ENCODE measurements at regions not wholly inside any gene's neighbourhood (a gene's known extent, or its start where the extent isn't known, plus 50 kb on each side); places are given as distances from the start of the nearest gene placed in this dataset.
"Not testable (repeated sequence)": the region's sequence is repeated elsewhere in the genome, so short reads cannot be mapped to it uniquely, and the experiment has no call there.

DNA sequence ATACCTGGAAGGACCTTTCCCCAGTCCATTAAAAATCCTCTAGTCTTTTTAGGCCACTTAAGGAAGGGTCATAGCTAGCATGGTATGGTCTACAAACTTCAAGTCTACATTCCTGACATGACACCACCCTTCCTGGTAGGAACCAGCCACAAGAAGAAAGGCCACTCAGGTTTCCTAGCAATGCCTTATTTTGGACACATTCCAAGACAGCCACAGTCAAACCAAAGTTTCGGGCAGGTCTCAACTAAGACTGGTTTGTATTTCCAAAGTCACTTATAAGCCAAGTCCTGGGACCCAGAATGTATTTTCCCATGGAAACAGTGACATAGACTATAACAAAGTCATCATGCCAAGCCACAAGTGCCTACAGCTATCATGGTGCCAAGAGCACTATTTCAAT is 50.6 kb upstream of the SLC44A3 start:
- no peak overlapping the region for H3K4me3 ChIP-seq (ENCODE audit: low read depth, low read length)
- TF ChIP-seq, protein P1, sequence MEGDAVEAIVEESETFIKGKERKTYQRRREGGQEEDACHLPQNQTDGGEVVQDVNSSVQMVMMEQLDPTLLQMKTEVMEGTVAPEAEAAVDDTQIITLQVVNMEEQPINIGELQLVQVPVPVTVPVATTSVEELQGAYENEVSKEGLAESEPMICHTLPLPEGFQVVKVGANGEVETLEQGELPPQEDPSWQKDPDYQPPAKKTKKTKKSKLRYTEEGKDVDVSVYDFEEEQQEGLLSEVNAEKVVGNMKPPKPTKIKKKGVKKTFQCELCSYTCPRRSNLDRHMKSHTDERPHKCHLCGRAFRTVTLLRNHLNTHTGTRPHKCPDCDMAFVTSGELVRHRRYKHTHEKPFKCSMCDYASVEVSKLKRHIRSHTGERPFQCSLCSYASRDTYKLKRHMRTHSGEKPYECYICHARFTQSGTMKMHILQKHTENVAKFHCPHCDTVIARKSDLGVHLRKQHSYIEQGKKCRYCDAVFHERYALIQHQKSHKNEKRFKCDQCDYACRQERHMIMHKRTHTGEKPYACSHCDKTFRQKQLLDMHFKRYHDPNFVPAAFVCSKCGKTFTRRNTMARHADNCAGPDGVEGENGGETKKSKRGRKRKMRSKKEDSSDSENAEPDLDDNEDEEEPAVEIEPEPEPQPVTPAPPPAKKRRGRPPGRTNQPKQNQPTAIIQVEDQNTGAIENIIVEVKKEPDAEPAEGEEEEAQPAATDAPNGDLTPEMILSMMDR (IDR thresholded peaks at IDR 0.05; ENCODE audit: insufficient read depth, low read length, severe bottlenecking) = no peak
- H3K27me3 ChIP-seq (ENCODE audit: control insufficient read depth, insufficient read depth, low read length) = no peaks in the 10 kb centered on the region
- no peaks in the 10 kb centered on the region for H3K36me3 ChIP-seq (ENCODE audit: control insufficient read depth, insufficient read depth, low read length)
- DNase-seq (ENCODE audit: low read depth) (peak; percentile 77), FAIRE-seq (no peak)

DNA sequence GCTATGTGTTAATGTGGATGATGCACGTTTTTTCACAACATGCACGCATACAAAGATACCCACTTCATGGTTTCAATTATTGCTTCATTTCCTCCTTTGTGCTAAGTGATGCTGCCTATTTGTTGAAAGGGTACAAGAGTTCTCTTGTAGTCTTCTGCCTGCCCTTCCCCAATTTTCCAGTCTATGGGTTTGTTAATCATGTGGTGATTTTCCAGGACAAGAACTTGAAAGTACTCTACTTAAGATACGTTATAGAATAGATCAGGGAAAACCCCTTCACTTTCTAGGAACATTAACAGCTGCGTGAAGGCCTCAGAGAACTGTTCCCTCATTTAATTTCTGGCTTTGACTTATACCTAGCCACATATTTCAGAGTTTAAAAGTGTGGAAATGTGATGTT is 52.1 kb upstream of the SLC44A3 start:
- FAIRE-seq = no peak
- no peaks in the 10 kb centered on the region for H3K27me3 ChIP-seq (ENCODE audit: control insufficient read depth, insufficient read depth, low read length)
- H3K36me3 ChIP-seq (ENCODE audit: control insufficient read depth, insufficient read depth, low read length) = no peaks in the 10 kb centered on the region
- no peak overlapping the region for H3K4me3 ChIP-seq (ENCODE audit: low read depth, low read length)
- TF ChIP-seq, protein P1 (IDR thresholded peaks at IDR 0.05; ENCODE audit: insufficient read depth, low read length, severe bottlenecking) = no peak
- no peak for DNase-seq (ENCODE audit: low read depth)

DNA sequence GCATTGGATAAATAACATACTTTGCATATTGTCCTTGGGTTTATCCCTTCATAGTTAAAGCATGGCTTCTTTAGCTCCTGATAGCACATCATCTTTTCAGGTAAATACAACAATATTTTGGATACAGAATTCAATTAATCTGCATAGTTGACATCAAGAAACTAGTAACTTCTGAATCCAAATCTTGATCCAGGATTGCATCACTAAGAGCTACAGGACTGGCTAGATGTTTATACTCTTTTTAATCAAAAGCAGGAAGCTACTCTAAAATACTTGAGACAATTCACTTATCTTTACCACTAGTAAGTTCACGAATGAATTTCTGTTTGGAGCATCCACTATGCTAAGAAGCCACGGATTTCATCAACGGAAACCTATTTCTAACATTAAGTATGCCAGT is 54.2 kb upstream of the SLC44A3 start:
- TF ChIP-seq, protein P1 (IDR thresholded peaks at IDR 0.05; ENCODE audit: insufficient read depth, low read length, severe bottlenecking) = no peak
- FAIRE-seq (no peak), DNase-seq (ENCODE audit: low read depth) (no peak)

DNA sequence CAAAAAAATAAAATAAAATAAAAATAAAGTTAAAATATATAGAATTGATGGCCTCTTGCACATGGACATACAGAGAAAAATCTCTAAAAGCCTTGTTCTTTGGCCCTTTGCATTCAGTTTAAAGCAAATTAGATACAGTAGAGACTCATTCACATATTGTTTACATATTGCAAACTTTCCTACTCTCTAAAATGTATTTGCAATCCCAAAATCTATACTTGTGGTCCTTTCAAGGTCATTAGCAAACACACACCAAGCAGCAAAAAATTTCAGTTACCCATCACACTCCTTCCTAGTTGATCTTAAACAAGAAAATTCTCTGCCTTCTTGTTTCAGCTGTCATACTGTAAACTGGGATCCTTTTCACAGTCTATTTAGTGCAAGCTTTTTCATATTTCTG is 61.0 kb upstream of the SLC44A3 start:
- no peaks in the 10 kb centered on the region for H3K27me3 ChIP-seq (ENCODE audit: control insufficient read depth, insufficient read depth, low read length)
- FAIRE-seq = no peak
- H3K36me3 ChIP-seq (ENCODE audit: control insufficient read depth, insufficient read depth, low read length) = no peaks in the 10 kb centered on the region
- H3K4me3 ChIP-seq (ENCODE audit: low read depth, low read length) = no peak overlapping the region
- TF ChIP-seq, protein P1 (IDR thresholded peaks at IDR 0.05; ENCODE audit: insufficient read depth, low read length, severe bottlenecking) = no peak
- DNase-seq (ENCODE audit: low read depth) = no peak

More for the DNA sequence above, 54.2 kb upstream of the SLC44A3 start:
- Histone ChIP-seq H3K4me3 (ENCODE audit: low read depth, low read length) (no peak overlapping the region), H3K27me3 (ENCODE audit: control insufficient read depth, insufficient read depth, low read length) (no peaks in the 10 kb centered on the region), H3K36me3 (ENCODE audit: control insufficient read depth, insufficient read depth, low read length) (no peaks in the 10 kb centered on the region)

DNA sequence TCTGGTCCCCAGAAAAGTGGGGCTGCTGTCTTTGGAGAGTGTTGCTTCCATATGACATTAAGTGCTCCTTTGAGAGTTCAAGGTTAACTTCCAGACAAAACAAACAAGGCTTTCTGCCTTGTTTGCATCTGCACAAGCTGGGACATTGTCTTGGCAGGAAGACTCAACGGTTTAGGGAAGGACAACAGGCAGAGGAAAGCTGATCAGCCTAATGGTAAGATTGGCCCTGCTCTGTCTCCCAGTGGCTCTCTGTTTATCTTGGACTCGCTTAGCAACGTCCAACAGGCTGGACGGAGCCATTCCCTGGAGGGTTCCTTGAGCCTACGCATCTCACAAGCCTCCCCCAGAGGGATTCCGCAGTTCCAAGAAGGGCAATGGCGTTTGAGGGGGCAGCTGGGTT is 62.2 kb upstream of the SLC44A3 start:
- TF ChIP-seq, protein P1 (IDR thresholded peaks at IDR 0.05; ENCODE audit: insufficient read depth, low read length, severe bottlenecking) = no peak
- no peaks in the 10 kb centered on the region for H3K36me3 ChIP-seq (ENCODE audit: control insufficient read depth, insufficient read depth, low read length)
- no peak overlapping the region for H3K4me3 ChIP-seq (ENCODE audit: low read depth, low read length)
- peak; percentile 7 for FAIRE-seq
- no peak for DNase-seq (ENCODE audit: low read depth)
- H3K27me3 ChIP-seq (ENCODE audit: control insufficient read depth, insufficient read depth, low read length) = no peaks in the 10 kb centered on the region

DNA sequence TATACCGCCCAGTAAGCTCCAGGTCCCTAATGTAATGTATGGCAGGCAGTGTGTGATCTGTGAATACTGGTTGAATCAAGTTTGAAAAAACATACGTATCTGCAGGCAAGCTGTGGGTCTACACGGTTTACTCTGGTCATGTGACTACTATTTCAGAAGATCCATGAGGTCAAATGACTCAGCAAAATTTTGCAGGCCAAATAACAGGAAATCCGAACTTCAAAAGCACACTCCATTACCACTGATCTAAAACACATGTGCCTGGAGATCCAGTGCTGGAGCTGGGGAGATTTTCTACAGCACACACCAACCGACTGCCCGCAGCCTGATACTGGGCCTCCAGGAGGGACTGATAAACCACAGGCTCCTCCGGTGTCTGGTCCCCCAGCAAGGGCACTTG is 64.5 kb upstream of the SLC44A3 start:
- Histone ChIP-seq H3K27me3 (ENCODE audit: control insufficient read depth, insufficient read depth, low read length) (no peaks in the 10 kb centered on the region), H3K4me3 (ENCODE audit: low read depth, low read length) (no peak overlapping the region), H3K36me3 (ENCODE audit: control insufficient read depth, insufficient read depth, low read length) (no peaks in the 10 kb centered on the region)
- TF ChIP-seq, protein P1 (IDR thresholded peaks at IDR 0.05; ENCODE audit: insufficient read depth, low read length, severe bottlenecking) = no peak
- DNase-seq (ENCODE audit: low read depth) (no peak), FAIRE-seq (no peak)

DNA sequence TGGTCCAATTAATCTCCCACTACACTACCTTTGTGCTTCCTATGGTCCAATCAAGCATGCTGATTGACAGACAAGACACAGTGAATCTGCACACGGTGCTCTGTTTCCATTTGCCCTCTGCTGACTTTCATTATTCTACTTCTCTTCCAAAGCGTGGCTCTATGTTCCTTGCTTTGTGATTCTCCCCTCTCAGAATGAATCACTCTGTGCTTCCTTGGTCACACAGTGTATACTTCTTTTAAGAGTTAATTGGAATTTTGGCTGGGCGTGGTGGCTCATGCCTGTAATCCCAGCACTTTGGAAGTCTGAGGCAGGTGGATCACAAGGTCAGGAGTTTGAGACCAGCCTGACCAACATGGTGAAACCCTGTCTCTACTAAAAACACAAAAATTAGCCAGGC is 65.1 kb upstream of the SLC44A3 start:
- not testable (repeated sequence) for H3K36me3 ChIP-seq (ENCODE audit: control insufficient read depth, insufficient read depth, low read length); FAIRE-seq; H3K4me3 ChIP-seq (ENCODE audit: low read depth, low read length); DNase-seq (ENCODE audit: low read depth); H3K27me3 ChIP-seq (ENCODE audit: control insufficient read depth, insufficient read depth, low read length)

Measured in bronchial epithelial cell (primary cell).